Astrocyte (in vitro differentiated cells and primary cell): ENCODE measurements at regions not wholly inside any gene's neighbourhood (a gene's known extent, or its start where the extent isn't known, plus 50 kb on each side); places are given as distances from the start of the nearest gene placed in this dataset.

Source experiments
- DNase-seq: peaks from one replicate; pipeline ENCODE4 v3.0.0-alpha.2; 2010; ENCODE audit warnings: low read depth
- FAIRE-seq: peaks from 2 replicates; lab custom pipeline; 2011; peaks lifted over from hg19 to GRCh38; lab: Jason Lieb, UNC
- H2AFZ ChIP-seq: 2 replicates; pipeline ENCODE4 v1.6.0; 2012; ENCODE audit warnings: low read depth, low read length, inconsistent platforms
- H3K27ac ChIP-seq: 2 replicates; pipeline ENCODE4 v1.5.1; 2011; ENCODE audit warnings: low read depth, low read length, inconsistent platforms
- H3K27me3 ChIP-seq: 2 replicates; pipeline ENCODE4 v1.6.0; 2011; ENCODE audit warnings: low read length, inconsistent platforms; ENCODE audit not compliant: insufficient read depth
- H3K36me3 ChIP-seq: 2 replicates; pipeline ENCODE4 v1.5.1; 2011; ENCODE audit warnings: low read length, inconsistent platforms; ENCODE audit not compliant: insufficient read depth
- H3K4me1 ChIP-seq: 2 replicates; pipeline ENCODE4 v1.5.1; 2011; ENCODE audit warnings: low read length, inconsistent platforms; ENCODE audit not compliant: insufficient read depth
- H3K4me2 ChIP-seq: 2 replicates; pipeline ENCODE4 v1.6.0; 2012; ENCODE audit warnings: low read length, inconsistent platforms
- H3K4me3 ChIP-seq: 2 replicates; pipeline ENCODE4 v1.5.1; 2011; ENCODE audit warnings: low read depth, mild to moderate bottlenecking, low read length, inconsistent platforms; ENCODE audit not compliant: insufficient read depth
- H3K79me2 ChIP-seq: 2 replicates; pipeline ENCODE4 v1.6.0; 2012; ENCODE audit warnings: mild to moderate bottlenecking, low read length, inconsistent platforms; ENCODE audit not compliant: insufficient read depth
- H3K9ac ChIP-seq: 2 replicates; pipeline ENCODE4 v1.6.0; 2012; ENCODE audit warnings: mild to moderate bottlenecking, low read length, inconsistent platforms
- H3K9me3 ChIP-seq: 2 replicates; pipeline ENCODE4 v1.5.1; 2012; ENCODE audit warnings: low read depth, mild to moderate bottlenecking, low read length, inconsistent platforms; ENCODE audit not compliant: insufficient read depth
- H4K20me1 ChIP-seq: 2 replicates; pipeline ENCODE4 v1.6.0; 2012; ENCODE audit warnings: low read length, inconsistent platforms; ENCODE audit not compliant: insufficient read depth
- H3K27ac Mint-ChIP-seq: one replicate; pipeline ENCODE4 v1.8.0; 2021; ENCODE audit warnings: mild to moderate bottlenecking, mixed read lengths; ENCODE audit not compliant: unreplicated experiment
- H3K27me3 Mint-ChIP-seq: one replicate; pipeline ENCODE4 v1.8.0; 2021; ENCODE audit warnings: low read depth, mixed read lengths; ENCODE audit not compliant: unreplicated experiment
- H3K36me3 Mint-ChIP-seq: one replicate; pipeline ENCODE4 v1.8.0; 2021; ENCODE audit warnings: low read depth, mixed read lengths; ENCODE audit not compliant: unreplicated experiment
- H3K4me1 Mint-ChIP-seq: one replicate; pipeline ENCODE4 v1.8.0; 2021; ENCODE audit warnings: low read depth, mixed read lengths; ENCODE audit not compliant: unreplicated experiment
- H3K4me3 Mint-ChIP-seq: one replicate; pipeline ENCODE4 v1.8.0; 2021; ENCODE audit warnings: mild to moderate bottlenecking, moderate library complexity, mixed read lengths; ENCODE audit not compliant: unreplicated experiment
- H3K9me3 Mint-ChIP-seq: one replicate; pipeline ENCODE4 v1.8.0; 2021; ENCODE audit warnings: mild to moderate bottlenecking, mixed read lengths; ENCODE audit not compliant: unreplicated experiment
- CTCF ChIP-seq: IDR thresholded peaks from 2 replicates; pipeline ENCODE4 v1.5.1; 2011; ENCODE audit warnings: low read depth, mild to moderate bottlenecking, inconsistent platforms, low read length, moderate library complexity; ENCODE audit not compliant: insufficient read depth
- EZH2 ChIP-seq: IDR thresholded peaks from 2 replicates; pipeline ENCODE4 v1.6.1; 2012; ENCODE audit warnings: mild to moderate bottlenecking, low read length, inconsistent platforms; ENCODE audit not compliant: insufficient read depth

- Histone ChIP-seq H3K9ac (no peak overlapping the region), H3K4me2 (no peak overlapping the region), H3K4me1 (no peaks in the 10 kb centered on the region), H3K27me3 (no peaks in the 10 kb centered on the region), H3K9me3 (peaks cover 8% of the 10 kb centered on the region), H3K36me3 (no peaks in the 10 kb centered on the region), H4K20me1 (no peaks in the 10 kb centered on the region), H2AFZ (no peak overlapping the region), H3K4me3 (no peak overlapping the region), H3K79me2 (no peaks in the 10 kb centered on the region), H3K27ac (no peak overlapping the region)
- Mint-ChIP-seq H3K4me1 (no peaks in the 10 kb centered on the region), H3K4me3 (no peak overlapping the region), H3K9me3 (peaks cover 2% of the 10 kb centered on the region), H3K27me3 (no peaks in the 10 kb centered on the region), H3K27ac (no peak overlapping the region), H3K36me3 (no peaks in the 10 kb centered on the region)
- no peak for FAIRE-seq
- DNase-seq: no peak
- no peak for TF ChIP-seq CTCF
- no peak for TF ChIP-seq EZH2
Observed at GRCh38 chr14:43184540-43184939, 1322.5 kb downstream of the FSCB start.

GRCh38 chr14:43183916-43184315, 1323.2 kb downstream of the FSCB start:
- no peaks in the 10 kb centered on the region for H4K20me1 ChIP-seq
- no peaks in the 10 kb centered on the region for H3K4me1 Mint-ChIP-seq
- H3K4me1 ChIP-seq: no peaks in the 10 kb centered on the region
- peaks cover 2% of the 10 kb centered on the region for H3K9me3 Mint-ChIP-seq
- H2AFZ ChIP-seq: no peak overlapping the region
- H3K9ac ChIP-seq: no peak overlapping the region
- no peak overlapping the region for H3K4me3 ChIP-seq
- no peak for DNase-seq
- H3K27me3 ChIP-seq: no peaks in the 10 kb centered on the region
- H3K4me3 Mint-ChIP-seq: no peak overlapping the region
- no peaks in the 10 kb centered on the region for H3K36me3 ChIP-seq
- no peak for TF ChIP-seq CTCF
- no peak for TF ChIP-seq EZH2
- no peak overlapping the region for H3K4me2 ChIP-seq
- H3K9me3 ChIP-seq: peaks cover 8% of the 10 kb centered on the region
- no peaks in the 10 kb centered on the region for H3K79me2 ChIP-seq
- FAIRE-seq: no peak
- H3K27ac Mint-ChIP-seq: no peak overlapping the region
- no peak overlapping the region for H3K27ac ChIP-seq
- no peaks in the 10 kb centered on the region for H3K36me3 Mint-ChIP-seq
- H3K27me3 Mint-ChIP-seq: no peaks in the 10 kb centered on the region

- no peak overlapping the region for H3K4me3 Mint-ChIP-seq
- Histone ChIP-seq H3K9me3 (no peaks in the 10 kb centered on the region), H3K27ac (no peak overlapping the region), H2AFZ (no peak overlapping the region), H4K20me1 (no peaks in the 10 kb centered on the region), H3K9ac (no peak overlapping the region), H3K4me3 (no peak overlapping the region), H3K4me2 (no peak overlapping the region), H3K79me2 (no peaks in the 10 kb centered on the region), H3K4me1 (no peaks in the 10 kb centered on the region), H3K27me3 (no peaks in the 10 kb centered on the region), H3K36me3 (no peaks in the 10 kb centered on the region)
- FAIRE-seq (no peak), DNase-seq (no peak)
- H3K27me3 Mint-ChIP-seq: no peaks in the 10 kb centered on the region
- H3K27ac Mint-ChIP-seq: no peak overlapping the region
- H3K9me3 Mint-ChIP-seq: no peaks in the 10 kb centered on the region
- TF ChIP-seq EZH2: no peak
- TF ChIP-seq CTCF: no peak
- no peaks in the 10 kb centered on the region for H3K36me3 Mint-ChIP-seq
- H3K4me1 Mint-ChIP-seq: no peaks in the 10 kb centered on the region
Observed at GRCh38 chr14:43175896-43176295, 1331.2 kb downstream of the FSCB start.
